HG02798 (cell line): ENCODE measurements at regions not wholly inside any gene's neighbourhood (a gene's known extent, or its start where the extent isn't known, plus 50 kb on each side); places are given as distances from the start of the nearest gene placed in this dataset.

Experiments used
- ATAC-seq: cut with Tn5 transposase; IDR thresholded peaks from one replicate; pipeline ENCODE4 v1.9.1; 2021; ENCODE audit warnings: mild to moderate bottlenecking; ENCODE audit not compliant: unreplicated experiment, poor library complexity

DNA sequence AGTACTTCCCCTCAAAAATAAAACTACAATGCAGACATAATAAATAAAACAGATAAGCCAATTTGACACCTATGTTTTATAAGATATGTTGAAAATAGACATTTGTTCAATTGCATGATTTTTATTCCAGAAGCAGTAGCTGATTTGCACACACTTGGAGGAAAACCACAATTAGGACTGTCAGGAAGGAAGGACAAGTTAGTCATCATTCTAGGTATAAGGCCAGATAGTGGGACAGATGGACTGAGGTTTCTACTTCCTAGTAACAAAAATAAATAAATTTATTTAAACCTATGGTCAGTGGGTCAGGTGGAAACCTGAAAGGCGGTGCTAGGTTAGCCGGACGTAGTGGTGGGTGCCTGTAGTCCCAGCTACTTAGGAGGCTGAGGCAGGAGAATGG is 141.8 kb upstream of the RASSF8 start:
- ATAC-seq = no peak

DNA sequence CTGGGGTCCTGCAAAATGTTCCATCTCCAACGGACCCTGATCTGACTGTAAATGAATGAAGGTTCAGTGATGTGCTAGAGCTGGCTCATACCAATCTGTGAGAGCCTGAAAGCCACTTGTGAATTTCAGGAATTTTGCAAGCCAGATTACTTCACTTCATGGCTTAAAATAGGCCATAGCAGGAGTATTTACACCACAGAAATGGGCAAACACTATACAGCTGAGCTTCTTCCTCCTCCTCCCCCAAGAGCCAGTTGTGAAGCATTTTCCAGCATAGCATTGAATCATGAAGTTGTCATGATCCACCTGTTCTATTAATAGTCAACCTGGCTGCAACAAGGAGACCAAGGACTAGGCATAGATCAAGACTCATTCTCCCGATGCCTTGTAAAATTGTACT is 141.3 kb upstream of the RASSF8 start:
- ATAC-seq = no peak

DNA sequence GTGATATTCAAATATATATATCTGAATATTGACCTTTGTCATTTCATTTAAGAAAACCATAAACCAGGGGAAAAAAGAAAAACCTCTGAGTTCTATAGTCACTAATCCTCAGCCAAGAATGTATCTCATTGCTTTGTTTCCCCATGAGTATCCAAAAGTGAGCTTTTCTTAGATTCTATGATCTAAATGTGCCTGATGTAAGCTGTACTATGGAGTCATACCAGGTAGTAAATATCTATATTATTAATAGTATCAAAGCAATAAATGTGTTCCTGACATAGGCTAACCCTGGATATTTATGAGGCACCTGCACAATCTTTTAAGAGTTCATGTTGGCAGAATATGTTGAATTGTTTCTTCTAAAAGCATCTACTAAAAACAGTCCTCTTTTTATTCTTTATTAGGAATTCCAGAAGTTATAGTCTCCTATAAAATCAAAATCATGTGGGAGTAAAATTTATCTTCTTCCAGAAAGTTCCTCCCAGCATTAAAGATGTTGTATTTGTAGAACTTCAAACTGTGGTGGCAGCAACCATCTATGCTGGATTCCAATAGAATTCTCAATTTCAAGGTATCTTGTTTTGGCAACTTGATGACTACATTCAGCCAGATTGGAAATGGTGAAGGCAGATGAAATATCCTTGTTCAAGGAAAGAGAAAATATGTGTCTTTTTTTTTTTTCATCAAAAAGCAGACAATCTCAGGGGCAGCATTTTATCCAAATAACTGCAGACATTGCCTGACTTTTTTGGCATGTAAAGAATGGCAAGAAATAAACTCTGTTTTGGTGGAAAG is 139.7 kb upstream of the RASSF8 start:
- ATAC-seq = no peak

DNA sequence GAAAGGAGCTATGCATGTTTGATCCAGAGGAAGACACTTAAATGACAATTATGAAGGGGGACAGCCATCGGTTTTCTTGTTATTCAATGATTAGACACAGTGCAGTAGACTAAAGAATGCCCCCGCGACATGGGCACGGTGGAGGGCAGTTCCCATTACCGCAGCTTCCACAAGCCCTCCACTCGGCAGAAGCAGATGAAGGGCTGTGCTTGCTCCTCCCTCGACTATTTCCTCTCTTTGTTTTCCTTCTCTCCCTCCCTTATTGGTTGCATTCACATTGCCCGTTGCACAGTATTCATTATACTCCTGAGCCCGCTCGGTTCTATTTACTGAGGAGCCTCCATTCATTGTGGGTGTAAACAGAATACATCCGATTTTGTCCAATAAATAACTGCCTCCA is 138.8 kb upstream of the RASSF8 start:
- ATAC-seq = no peak

DNA sequence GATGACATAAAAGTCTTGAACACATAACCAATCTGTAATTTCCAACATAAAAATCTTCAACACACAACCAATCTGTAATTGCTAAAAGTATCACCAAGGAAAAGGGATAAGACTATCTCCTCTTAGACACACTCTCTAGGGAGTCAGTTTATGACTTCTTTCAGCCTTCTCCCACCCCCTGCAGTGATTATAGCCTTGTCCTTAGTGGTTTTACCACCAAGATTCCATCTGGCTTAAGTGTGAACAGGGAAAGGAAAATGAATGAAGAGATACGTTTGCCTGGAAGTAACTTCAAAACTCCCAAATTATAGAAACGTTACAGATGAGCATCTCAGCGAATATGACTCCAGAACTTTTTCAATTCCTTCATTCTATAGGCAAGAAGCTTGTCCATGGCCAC is 136.2 kb upstream of the RASSF8 start:
- ATAC-seq = no peak

DNA sequence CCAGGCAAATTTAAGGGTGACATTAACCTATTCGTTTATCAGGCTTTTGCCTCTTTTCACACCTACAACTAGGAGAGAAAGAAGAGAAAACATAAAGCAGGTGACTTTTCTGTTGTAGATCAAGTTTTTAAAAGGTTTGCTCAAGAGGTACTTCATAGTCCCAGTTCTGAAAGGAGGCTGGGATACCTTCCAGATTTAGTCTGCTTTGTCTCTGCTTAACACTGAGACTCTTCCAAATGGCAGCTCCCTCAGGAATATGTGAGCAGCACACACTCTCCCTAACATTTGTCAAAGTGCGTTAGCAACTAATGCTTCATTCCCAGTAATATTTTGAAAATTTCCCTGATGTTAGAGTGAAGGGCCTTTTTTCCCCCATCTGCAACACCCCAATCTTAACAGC is 133.7 kb upstream of the RASSF8 start:
- ATAC-seq = no peak

DNA sequence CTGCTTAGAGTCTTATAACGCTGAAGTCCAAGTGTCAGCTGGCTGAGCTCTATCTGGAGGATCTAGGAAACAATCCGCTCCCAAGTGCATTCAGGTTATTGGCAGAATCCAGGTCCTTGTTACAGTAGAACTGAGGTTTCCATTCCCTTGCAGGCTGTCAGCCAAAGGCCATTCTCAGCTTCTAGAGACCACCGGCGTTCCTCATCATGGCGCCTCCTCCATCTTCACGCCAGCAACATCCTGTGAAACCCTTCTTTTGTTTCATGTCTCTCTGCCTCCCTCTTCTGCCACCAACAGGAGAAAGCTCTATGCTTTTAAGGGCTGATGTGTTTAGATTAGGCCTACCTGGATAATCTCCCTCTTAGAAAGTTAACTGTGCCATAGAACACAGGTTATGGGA is 133.0 kb upstream of the RASSF8 start:
- no peak for ATAC-seq

- no peak for ATAC-seq
These were observed 131.3 kb upstream of the RASSF8 start for GRCh38 chr12:25827141-25827540.

GRCh38 chr12:25827747-25828146 is 130.7 kb upstream of the RASSF8 start:
- ATAC-seq = no peak

GRCh38 chr12:25828188-25828587 is 130.3 kb upstream of the RASSF8 start:
- no peak for ATAC-seq

DNA sequence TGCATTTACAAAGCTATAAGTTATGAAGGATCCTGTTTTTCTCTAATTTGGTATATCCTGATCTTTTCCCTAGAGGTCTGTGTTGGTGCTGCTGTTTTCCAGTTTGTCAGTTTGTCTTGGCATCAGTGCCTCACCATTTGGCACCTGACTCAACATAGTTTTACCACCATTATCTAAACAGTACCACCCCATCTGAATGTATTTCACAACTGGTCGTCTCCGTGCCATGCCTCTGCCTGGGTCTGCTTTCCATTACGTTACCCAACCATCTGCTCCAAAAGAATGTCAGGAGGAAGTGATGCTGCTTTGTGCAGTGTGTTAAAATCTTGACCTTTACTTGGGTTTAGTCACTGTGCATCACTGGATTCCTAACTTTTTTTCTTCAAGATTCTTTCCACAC is 129.3 kb upstream of the RASSF8 start:
- ATAC-seq = no peak

DNA sequence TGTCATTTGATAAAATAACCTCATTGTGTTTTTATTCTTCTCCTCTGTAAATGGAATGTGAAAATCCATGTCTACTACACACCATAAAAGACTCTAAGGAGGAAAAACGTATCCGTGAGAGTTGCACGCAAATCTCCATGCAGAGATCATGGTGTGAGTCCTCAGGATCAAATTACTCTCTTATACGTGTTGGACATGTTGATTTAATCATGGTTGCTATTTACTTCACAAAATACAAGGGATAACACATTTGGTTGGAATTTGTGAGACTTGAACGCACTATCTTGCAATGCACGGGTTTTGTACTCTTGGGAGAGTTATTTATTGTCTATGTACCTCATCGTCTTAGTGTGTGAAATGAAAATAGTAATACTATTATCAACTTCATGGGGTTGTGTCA is 128.0 kb upstream of the RASSF8 start:
- ATAC-seq = no peak

- no peak for ATAC-seq
These were observed 124.8 kb upstream of the RASSF8 start for GRCh38 chr12:25833657-25834056.

- no peak for ATAC-seq
These were observed 123.1 kb upstream of the RASSF8 start for GRCh38 chr12:25835385-25835784.

DNA sequence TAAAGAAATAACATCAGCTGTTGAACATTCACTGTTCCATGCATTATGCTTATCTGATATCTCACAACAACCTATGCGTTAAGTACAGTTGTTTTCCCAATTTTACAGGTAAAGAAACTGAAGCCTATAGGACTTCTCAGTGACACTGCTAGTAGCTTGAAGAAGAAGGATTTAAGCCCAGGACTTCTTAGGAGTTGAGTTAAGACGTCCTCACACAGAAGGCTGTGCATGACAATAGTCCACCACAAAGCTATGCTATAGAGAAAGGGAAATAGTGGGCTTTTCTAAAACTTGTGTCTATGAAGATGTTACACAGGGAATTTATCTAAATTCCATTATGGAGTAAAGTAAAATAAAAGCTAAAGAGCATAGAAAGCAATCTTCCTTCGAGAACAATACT is 120.5 kb upstream of the RASSF8 start:
- no peak for ATAC-seq

DNA sequence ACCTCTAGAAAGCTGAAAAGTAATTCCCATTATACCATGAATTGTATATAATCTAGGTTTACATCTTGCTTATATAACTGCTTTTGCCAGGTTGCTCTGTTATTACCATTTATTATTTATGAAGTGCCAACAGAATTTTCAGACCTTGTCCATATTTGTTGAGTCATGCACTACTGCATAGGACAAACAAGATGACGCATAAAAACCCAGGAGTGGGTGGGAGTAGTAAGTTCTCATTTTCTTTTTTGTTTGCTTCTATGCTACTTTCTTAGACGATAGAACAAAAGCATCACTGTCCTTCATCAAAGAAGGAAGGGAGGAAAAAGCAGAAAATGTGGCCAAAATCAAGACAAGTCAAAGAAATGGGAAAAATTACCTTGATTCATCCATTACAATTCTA is 119.0 kb upstream of the RASSF8 start:
- no peak for ATAC-seq

DNA sequence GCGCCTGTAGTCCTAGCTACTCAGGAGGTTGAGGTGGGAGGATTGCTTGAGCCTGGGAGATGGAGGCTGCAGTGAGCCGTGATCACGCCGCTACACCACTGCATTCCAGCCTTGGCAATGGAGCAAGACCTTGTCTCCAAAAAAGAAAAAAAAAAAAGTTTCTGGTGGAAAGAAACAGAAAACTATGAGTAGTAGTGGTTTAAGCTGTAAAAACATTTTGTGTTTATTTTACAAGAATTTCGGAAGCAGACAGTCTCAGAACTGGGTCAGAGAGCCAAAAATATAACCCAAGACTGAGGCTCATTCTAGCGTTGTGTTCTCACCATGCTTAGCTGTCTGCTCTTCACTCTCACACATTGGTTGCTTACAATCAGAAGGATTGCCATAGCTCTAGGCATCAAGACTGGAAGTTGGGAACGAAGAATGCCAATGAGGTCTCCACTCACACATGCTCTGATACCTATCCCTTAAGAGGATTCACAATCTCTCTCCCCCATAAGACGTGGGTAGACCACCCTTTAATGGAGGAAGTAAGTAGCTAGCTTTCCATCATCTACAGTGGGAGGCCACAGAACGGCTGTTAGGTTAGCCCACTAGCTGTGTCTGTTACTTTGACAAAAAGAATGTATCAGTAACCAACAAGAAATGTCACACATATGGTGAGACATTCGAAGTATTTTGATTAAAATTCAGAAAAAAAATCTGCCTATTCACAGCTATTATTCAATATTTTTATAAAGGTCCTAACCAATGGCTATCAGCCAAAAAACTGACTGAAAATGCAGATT is 117.6 kb upstream of the RASSF8 start:
- no peak for ATAC-seq

- no peak for ATAC-seq
These were observed 116.2 kb upstream of the RASSF8 start for GRCh38 chr12:25842254-25842653.

- ATAC-seq = no peak
These were observed 114.5 kb upstream of the RASSF8 start for GRCh38 chr12:25843976-25844375.

- ATAC-seq = no peak
These were observed 113.1 kb upstream of the RASSF8 start for GRCh38 chr12:25845415-25845814.

DNA sequence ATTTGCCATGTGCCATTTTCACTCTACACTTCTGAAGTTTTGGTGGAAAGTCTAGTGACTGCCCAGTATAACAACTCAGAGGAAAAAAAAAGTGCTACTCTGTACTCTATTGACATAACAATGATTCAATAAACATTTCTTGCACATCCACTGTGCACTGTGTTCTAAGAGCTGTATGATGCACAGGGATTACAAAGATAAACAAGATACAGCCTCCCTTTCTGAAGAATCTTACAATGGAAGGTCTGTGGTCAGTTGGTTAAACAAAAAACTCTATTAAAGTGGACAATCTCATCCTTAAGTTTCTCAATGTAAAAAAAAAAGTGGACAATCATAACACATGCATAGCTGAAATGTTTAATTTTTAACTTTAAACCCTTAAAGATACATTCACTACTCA is 105.7 kb upstream of the RASSF8 start:
- ATAC-seq = no peak
